Jurkat, Clone E6-1 (cell line): ENCODE measurements at regions not wholly inside any gene's neighbourhood (a gene's known extent, or its start where the extent isn't known, plus 50 kb on each side); places are given as distances from the start of the nearest gene placed in this dataset.

ENCODE experiments used
- DNase-seq: peaks from one replicate; pipeline ENCODE4 v3.0.0-alpha.2; 2011; ENCODE audit warnings: low read depth, low spot score
- H3K4me3 ChIP-seq: 2 replicates; pipeline ENCODE4 v1.5.1; 2011; ENCODE audit warnings: mild to moderate bottlenecking, low read length, control low read depth, moderate library complexity

DNA sequence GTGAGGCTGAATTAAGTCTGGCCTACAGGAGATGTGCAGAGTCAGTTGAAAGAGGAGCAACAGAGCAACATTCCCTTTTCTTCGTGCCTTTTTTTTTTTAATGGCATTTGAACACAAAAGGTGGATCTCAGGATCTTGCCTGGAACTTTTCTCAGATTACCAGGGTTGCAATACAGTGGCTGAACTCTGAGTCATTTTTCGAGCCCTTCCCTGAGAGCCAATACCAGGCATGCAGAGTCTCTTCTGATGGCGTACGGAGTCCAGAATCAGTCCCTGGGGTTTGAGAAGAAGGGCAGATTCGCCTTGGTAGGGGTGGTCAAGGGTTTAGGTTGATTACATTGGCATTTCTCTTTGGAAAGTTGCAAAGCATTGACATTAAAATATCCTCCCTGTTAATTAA, 271.5 kb downstream of the GAS1 start:
- H3K4me3 ChIP-seq, result no peak overlapping the region
- no peak for DNase-seq

DNA sequence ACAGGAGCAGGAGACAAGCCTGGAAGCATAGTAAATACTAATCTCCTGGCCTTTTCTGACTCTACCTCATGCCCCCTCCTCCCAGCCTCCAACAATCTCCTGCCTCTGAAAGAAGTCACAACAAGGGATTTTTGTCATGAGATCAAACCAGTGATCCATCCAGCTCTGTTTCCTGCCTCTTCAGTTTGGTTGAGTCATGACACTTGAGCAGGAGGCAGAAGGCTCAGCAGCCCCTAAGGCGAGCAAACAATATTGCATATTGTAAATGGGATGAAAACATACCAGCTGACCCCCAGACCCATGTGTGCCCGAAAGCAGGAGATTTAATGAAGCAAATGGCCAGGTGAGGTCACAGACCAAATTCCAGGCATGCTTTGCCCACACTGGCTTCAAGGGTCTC, 272.8 kb downstream of the GAS1 start:
- DNase-seq, result no peak
- no peak overlapping the region for H3K4me3 ChIP-seq

DNA sequence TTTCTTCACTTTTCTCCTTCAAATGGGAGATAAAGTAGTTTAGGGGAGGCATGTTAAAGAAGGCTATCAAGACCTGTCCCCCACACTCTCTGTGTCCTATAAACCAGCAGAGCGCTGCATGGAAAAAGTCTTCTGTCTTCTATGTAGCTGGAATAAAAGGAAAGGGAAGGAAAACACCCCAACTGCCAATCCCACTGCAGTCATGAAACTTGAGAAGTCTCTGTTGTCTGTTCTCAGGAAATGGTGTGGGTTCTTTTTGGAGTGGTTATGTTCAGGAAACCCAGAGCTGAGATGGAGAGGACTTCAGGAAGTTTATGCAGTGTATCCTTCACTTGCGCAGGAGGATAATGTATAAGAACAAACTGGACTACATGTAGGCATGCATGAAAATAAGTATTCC, 274.3 kb downstream of the GAS1 start:
- H3K4me3 ChIP-seq, result no peak overlapping the region
- DNase-seq, result no peak

DNA sequence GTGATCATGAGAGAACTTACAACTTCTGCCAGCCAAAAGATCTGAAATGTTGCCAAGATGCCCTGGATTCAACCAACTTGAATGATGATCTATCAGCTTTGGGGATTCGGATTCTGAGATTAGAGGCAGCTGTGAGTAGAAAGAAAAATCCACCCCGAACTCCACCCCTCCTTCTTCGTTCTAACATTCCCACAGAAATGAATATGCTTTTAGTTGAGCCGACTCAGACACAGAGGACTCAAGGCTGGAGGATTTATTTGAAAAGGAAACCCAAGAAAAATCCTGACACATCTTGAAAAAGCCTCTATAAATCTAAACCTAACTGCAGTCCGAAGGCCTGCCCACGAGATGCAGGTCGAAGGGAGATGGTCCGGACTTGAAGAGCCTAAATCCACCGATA, 275.0 kb downstream of the GAS1 start:
- DNase-seq, result no peak
- H3K4me3 ChIP-seq, result no peak overlapping the region

DNA sequence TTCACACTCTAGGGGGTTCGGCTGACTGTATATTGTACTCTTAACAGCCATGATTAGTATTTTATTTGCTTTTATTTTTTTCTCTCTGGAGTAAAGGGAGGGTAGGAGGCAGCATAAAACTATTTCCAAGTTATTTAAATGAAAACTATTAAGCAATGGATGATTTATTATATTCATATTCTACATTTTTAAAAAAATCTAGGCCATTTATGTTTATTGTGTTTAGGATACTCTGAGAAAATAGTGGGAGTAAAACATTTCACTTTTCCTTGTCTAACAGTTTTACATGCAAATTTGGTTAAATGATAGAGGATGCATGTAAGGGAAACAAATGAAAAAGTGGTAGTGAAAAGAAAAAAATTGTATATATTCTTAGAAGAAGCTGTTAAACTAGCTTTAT, 276.3 kb downstream of the GAS1 start:
- H3K4me3 ChIP-seq, result no peak overlapping the region
- DNase-seq, result no peak

DNA sequence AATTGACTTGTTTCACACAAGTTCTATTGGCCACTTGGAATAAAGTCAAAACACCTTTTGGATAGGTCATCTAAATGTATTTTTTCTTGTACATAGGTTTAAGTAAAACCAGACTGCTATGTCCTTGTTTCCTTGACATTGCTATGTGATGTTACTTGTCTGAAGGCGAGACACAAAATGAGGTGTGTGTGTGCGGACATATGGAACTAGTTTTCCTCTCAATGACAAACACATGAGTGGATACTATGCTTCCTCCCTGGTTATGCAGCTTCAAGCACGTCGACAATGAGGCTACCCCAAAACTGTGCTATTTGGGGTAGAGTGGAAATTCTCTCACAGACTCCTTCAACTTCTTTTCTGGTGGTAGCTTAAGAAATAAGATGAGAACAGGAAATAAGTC, 276.8 kb downstream of the GAS1 start:
- no peak overlapping the region for H3K4me3 ChIP-seq
- DNase-seq, result no peak

DNA sequence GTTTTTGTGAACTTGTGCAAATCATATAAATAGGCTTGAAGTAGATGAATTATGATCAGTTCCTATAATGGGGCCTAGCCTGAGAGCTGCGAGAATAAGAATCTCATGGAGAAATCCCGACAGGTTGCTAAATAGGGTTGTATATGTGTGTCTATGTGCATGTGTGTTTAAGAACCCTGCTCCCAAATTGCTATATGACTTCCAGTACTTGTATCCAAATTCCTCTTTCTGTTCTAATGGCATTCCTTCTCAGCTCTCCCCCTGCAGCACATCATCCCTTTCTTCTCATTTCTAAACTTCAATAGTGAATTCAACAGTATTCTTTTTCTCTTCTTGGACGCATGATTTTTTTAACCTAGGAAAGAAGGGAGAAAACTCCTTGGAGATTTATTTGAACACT, 277.2 kb downstream of the GAS1 start:
- no peak for DNase-seq

DNA sequence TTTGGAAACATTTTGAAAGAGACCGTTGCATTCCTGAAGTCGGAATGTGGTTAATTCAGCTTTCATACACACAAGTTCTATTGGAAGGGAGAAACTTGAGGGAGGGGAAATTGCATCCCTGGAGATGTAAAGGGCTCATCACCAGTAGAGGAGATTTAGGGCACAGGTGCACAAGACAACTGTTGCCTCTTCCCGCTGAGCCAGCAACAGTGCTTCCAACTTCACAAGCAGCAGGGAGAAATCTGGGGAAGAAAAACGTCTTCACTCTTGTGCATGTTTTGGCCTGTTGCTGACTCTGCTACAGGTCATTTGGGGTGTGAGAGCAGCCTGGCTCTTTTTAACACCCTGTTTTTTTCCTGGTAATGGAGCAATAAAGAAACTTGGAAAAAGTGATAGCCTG, 277.9 kb downstream of the GAS1 start:
- no peak overlapping the region for H3K4me3 ChIP-seq
- DNase-seq, result no peak

More for the DNA sequence above, 277.2 kb downstream of the GAS1 start:
- no peak overlapping the region for H3K4me3 ChIP-seq

DNA sequence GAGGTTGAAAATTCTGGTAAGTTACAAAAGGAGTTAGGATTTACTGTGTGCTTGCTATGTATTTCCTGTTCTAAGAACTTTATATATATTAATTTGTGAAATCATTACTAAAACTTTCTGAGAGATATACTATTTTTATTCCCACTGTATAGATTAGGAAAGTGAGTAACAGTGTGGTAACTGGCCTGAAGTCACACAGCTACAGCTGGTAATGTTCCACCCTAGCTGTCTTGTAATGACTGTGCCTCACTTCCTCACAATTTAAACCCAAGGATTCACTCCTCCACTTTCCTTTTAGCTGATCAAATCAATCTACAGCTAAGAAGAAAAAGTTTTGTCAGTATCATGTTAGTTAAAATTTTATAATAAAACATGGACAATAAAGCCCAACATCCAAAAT, 278.8 kb downstream of the GAS1 start:
- DNase-seq, result no peak

DNA sequence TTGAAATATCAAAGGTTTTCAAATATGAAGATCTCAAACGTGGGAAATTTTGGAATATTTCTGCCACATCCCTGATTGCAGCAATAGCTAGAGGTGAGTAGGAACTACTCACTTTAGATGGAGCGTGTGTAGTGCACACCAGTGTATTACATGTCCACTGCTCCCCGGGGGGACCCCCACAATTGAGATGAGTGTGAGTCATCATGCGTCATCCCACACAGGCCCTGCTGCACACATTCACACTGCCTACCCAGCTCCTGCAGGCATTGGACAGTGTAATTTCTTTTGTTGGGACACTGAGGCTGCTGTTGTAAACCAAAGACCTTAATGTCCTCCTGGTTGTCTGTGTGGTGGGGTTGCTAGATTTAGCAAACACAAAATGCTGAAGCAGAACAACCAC, 280.0 kb downstream of the GAS1 start:
- DNase-seq, result no peak
- H3K4me3 ChIP-seq, result no peak overlapping the region

More for the DNA sequence above, 278.8 kb downstream of the GAS1 start:
- H3K4me3 ChIP-seq, result no peak overlapping the region

DNA sequence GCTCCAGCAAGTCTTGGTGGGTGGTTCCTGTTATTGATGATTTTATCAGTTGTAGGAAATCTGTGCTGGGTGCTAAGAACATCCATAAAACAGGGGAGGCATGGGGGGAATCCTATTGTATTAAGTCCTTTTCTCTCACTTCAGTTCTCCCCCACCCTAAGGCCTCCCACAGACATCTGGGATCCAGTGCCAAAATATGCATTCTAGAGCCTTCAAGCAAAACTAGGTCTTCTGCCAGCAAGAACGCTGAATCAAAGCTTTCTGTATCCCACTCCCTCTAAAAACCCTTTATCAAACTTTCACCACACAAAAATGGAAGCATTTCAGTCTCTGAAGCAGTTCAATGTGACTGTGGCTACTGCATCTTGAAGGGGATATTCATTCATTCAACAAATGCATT, 281.9 kb downstream of the GAS1 start:
- no peak overlapping the region for H3K4me3 ChIP-seq
- DNase-seq, result no peak

DNA sequence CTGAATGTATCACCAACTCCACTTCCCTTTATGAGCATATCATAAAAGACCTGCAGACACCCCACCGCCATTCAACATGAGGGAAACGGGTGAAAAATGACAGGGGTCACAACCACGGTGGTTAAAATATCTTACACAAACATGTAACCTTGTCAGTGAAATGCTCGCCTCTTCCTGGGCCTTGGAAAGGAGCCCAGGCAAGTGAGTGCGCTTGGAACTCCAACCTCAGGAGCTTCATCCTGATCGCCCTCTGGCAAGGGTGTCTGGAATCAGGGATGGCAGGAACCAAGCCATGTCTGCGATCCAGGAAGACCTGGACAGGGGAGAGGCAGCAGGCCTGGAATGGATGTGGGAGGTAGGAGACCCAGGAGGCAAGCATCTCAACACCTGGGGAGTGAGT, 282.7 kb downstream of the GAS1 start:
- DNase-seq, result no peak
- H3K4me3 ChIP-seq, result no peak overlapping the region

DNA sequence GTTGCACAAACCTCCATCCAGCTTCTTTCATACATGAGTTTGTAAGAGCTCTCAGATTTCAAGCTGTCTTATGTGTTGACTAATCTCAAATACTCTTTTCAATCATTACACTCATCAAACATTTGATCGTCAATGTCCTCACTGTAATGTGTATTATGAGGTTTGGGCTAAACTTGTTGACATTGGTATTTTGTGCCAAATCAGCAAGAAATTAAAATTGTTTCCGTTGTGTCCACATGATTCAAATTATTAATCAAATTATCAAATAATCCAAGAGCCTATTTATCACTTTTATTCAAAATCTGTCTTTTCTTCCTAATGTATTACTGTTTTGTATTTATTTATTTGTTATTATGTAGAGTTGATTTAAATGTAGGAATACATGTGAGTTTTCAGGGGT, 283.4 kb downstream of the GAS1 start:
- DNase-seq, result no peak

DNA sequence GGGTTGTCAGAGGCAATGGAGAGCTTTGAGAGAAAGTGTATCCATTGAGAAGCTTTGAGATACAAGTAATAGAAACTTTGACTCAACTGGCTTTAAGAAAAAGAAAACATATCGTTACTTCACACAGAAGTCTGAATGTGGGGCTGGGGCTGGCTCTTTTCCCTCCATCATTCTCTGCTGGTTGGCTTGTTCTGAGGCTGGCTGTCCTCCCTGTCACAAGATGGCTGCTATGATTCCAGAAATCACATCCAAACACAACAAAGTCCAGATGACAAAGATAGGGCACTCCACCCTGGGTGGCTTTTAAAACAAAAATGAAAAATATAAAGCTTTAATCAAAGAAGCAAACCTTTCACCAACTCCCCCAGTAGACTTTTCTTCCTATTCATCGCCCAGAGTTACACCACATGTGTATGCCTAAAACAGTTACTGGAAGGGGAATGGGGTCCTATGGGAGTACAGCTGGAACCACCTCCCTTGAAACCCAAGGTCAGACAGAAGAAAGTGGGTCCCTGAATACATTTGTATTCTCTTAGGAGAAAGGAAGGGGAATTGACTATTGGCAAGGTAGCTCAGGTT, 284.3 kb downstream of the GAS1 start:
- H3K4me3 ChIP-seq, result no peak overlapping the region
- DNase-seq, result no peak

More for the DNA sequence above, 283.4 kb downstream of the GAS1 start:
- no peak overlapping the region for H3K4me3 ChIP-seq

DNA sequence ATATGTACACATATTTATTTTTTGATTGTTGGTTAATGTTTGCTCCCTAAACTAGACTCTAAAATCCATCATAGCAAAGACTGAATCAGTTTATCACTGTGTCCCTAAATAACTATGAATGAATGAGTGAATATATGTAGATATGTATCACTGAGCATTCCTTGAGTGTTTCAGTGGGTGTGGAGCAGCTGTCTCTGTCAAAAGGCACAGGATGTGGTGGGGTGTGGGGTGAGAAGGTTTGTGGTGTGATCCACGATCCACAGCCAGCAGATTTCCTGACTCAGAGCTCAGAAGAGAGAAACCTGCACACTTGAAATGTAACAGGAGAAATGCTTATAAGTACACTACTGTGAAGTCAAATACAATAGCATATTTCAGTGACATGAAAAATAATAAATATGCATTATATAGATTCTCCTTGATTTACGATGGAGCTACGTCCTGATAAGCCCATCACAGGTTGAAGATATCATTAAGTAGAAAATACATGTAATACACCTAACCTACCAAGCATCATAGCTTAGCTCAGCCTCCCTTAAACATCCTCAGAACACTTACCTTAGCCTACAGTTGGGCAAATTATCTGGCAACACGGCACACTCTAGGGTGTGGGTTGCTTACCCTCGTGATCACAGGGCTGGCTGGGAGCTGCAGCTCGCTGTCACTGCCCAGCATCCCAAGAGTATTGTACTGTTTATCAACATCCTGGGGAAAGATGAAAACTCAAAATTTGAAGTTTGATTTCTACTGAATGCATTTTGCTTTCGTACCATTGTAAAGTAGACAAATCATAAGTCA, 287.0 kb downstream of the GAS1 start:
- no peak overlapping the region for H3K4me3 ChIP-seq
- peak; percentile 54 for DNase-seq

DNA sequence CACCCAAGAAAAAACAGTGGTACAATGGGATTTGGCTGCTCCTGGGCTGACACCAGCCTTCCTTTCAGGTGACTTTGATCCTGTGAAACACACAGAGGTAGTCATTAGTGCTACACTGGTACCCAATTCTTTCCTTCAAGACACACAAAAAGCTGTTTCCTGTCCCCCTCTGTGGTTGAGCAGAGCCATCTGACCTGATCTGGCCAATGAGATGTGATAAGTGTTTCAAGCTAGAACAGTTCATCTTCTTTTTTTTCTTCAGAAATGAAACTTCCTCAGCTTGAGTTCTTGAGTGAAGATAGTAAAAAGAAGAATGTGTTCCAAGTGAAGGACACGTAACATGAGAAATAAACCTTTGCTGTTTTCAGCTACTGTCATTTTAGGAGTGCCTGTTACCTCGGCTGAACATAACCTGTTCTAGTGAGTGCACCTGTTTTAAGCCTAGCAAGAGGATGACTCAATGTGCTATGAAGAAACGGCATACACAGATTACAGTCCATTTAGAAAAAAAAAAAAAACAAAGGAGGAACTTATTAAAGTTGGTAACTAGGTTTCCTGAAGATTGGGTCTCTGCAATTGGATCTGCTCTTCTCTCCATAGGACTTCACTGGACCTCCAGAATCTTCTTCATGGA, 287.8 kb downstream of the GAS1 start:
- peak; percentile 35 for DNase-seq
- H3K4me3 ChIP-seq, result no peak overlapping the region

DNA sequence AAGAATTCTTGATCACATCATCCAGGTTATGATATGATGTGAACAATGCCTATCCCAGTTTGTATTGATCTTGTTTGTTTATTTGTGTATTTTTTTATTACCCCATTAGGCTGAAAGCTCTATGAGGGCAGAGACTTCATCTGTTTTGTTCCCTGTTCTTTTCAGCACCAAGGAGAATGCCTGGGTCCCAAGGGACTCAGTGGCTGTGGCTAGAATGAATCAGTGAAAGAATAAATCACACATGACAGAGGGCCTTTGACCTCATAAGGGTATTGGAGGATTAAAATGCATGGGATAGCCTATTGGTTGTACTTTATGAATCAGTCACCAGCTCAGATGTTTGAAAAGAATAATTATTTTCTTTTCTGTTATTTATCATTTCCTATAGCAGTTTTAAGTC, 292.2 kb downstream of the GAS1 start:
- no peak overlapping the region for H3K4me3 ChIP-seq
- DNase-seq, result no peak

DNA sequence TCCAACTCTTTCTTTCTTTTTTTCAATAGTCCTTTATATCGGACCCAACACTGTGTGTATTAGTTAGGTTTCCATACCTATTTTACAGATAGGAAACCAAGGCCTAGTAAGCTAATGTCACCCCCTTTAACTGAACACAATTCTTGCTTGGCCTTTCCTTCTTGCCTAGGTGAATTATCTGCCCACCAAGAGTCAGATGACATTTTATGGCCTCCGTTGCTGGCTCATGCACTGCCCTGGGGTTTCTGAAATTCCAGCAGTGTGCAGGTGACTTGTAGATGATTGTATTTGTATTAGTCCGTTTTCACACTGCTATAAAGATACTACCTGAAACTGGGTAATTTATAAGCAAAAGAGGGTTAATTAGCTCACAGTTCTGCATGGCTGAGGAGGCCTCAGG, 293.8 kb downstream of the GAS1 start:
- H3K4me3 ChIP-seq, result no peak overlapping the region

DNA sequence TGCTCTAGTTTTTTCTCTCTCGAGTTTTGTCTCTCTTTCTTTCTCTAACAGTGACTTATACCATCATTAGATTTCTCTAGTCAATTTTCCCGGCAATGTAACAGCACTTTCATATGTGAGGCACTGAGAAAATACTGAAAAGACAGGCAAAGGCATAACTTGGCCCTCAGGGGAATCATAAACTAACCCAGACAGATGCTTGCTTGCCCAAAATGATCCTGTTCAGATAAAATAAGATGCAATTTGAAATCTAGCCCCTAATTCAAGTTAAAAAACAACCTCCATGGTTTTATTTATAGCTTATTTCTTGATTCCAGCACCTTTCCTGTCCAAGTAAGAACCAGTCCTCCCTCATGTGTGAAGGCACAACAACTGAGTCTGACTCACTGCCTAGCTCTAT, 294.6 kb downstream of the GAS1 start:
- no peak for DNase-seq
- no peak overlapping the region for H3K4me3 ChIP-seq

More for the DNA sequence above, 293.8 kb downstream of the GAS1 start:
- no peak for DNase-seq

DNA sequence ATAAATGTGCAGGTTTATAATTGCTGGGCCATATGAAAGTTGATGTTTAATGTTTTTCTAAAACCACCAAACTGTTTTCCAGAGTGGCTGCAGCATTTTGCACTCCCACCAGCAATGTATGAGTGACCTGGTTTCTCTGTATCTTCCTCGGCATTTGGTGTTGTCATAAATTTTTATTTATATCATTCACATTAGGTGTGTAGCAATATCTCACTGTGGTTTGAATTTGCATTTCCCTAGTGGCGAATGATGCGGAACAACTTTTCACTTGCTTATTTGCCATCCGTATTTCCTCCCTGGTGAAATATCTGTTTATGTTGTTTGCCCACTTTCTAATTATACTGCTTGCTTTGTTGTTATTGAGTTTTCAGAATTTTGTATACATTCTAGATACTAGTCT, 295.7 kb upstream of the TUT7 start:
- DNase-seq, result no peak
- no peak overlapping the region for H3K4me3 ChIP-seq

DNA sequence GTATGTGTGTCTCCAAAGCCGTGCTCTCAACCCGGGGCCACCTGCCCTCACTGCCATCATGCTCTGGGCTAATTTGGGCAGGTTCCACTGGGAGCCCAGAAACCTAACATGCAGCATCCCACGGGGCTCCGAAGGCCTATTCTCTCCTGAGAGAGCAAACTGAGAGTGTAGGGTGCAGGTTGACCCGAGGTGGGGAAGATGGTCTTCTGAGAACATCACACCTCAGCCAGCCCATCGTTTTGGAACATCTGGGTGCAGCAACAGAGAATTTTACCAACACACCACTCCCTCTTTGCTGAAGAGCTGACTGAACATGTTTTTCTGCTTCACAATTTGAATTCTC, 294.6 kb upstream of the TUT7 start:
- DNase-seq, result no peak
- no peak overlapping the region for H3K4me3 ChIP-seq
